ENCODE measurements at regions not wholly inside any gene's neighbourhood (a gene's known extent, or its start where the extent isn't known, plus 50 kb on each side); places are given as distances from the start of the nearest gene placed in this dataset.

- no peak overlapping the region for H3K4me3 ChIP-seq (ENCODE audit: extremely low read depth, insufficient read depth, low read length, poor library complexity, severe bottlenecking)
Observed at GRCh38 chr5:2212481-2212880, 329.8 kb upstream of the IRX4 start.

GRCh38 chr5:2208239-2208544 is 325.5 kb upstream of the IRX4 start:
- no peaks in the 10 kb centered on the region for H3K36me3 ChIP-seq (ENCODE audit: control insufficient read depth, insufficient read depth, low read length)
- WGBS, 2 experiments (ENCODE audit: insufficient coverage in 2 of 2): 8% methylated on average over 2 of the region's 5 CpGs; no CpG with 5 or more reads in 1 of the 2 experiments
- no peaks in the 10 kb centered on the region for H3K9me3 ChIP-seq (ENCODE audit: control insufficient read depth, low read length)
- H3K4me1 ChIP-seq (ENCODE audit: control insufficient read depth, insufficient read depth, low read length, poor library complexity, severe bottlenecking): no peaks in the 10 kb centered on the region
- H3K27ac ChIP-seq (ENCODE audit: low read depth, low read length, severe bottlenecking): no peak overlapping the region
- no peak overlapping the region for H3K4me3 ChIP-seq (ENCODE audit: extremely low read depth, insufficient read depth, low read length, poor library complexity, severe bottlenecking)

More at GRCh38 chr5:2212481-2212880, 329.8 kb upstream of the IRX4 start:
- H3K36me3 ChIP-seq (ENCODE audit: control insufficient read depth, insufficient read depth, low read length): no peaks in the 10 kb centered on the region
- no peaks in the 10 kb centered on the region for H3K9me3 ChIP-seq (ENCODE audit: control insufficient read depth, low read length)
- 79 to 85% methylated on average over 2 of the region's 3 CpGs for WGBS, 2 experiments (ENCODE audit: insufficient coverage in 2 of 2)
- H3K27ac ChIP-seq (ENCODE audit: low read depth, low read length, severe bottlenecking): no peak overlapping the region
- H3K4me1 ChIP-seq (ENCODE audit: control insufficient read depth, insufficient read depth, low read length, poor library complexity, severe bottlenecking): no peaks in the 10 kb centered on the region

GRCh38 chr5:2207416-2208238 is 324.9 kb upstream of the IRX4 start:
- H3K9me3 ChIP-seq (ENCODE audit: control insufficient read depth, low read length): no peaks in the 10 kb centered on the region
- H3K4me1 ChIP-seq (ENCODE audit: control insufficient read depth, insufficient read depth, low read length, poor library complexity, severe bottlenecking): no peaks in the 10 kb centered on the region
- WGBS, 2 experiments (ENCODE audit: insufficient coverage in 2 of 2): 53 to 71% methylated on average over 17 to 22 of the region's 25 CpGs
- H3K36me3 ChIP-seq (ENCODE audit: control insufficient read depth, insufficient read depth, low read length): no peaks in the 10 kb centered on the region
- no peak overlapping the region for H3K27ac ChIP-seq (ENCODE audit: low read depth, low read length, severe bottlenecking)
- H3K4me3 ChIP-seq (ENCODE audit: extremely low read depth, insufficient read depth, low read length, poor library complexity, severe bottlenecking): no peak overlapping the region

GRCh38 chr5:2207109-2207399 is 324.3 kb upstream of the IRX4 start:
- Histone ChIP-seq H3K27ac (ENCODE audit: low read depth, low read length, severe bottlenecking) (peak overlapping the region; percentile 23), H3K36me3 (ENCODE audit: control insufficient read depth, insufficient read depth, low read length) (no peaks in the 10 kb centered on the region), H3K9me3 (ENCODE audit: control insufficient read depth, low read length) (no peaks in the 10 kb centered on the region), H3K4me1 (ENCODE audit: control insufficient read depth, insufficient read depth, low read length, poor library complexity, severe bottlenecking) (no peaks in the 10 kb centered on the region), H3K4me3 (ENCODE audit: extremely low read depth, insufficient read depth, low read length, poor library complexity, severe bottlenecking) (no peak overlapping the region)
- WGBS, 2 experiments (ENCODE audit: insufficient coverage in 2 of 2): 79 to 92% methylated on average over 4 to 6 of the region's 6 CpGs

GRCh38 chr5:2206293-2207108 is 323.8 kb upstream of the IRX4 start:
- H3K36me3 ChIP-seq (ENCODE audit: control insufficient read depth, insufficient read depth, low read length): no peaks in the 10 kb centered on the region
- no peaks in the 10 kb centered on the region for H3K4me1 ChIP-seq (ENCODE audit: control insufficient read depth, insufficient read depth, low read length, poor library complexity, severe bottlenecking)
- WGBS, 2 experiments (ENCODE audit: insufficient coverage in 2 of 2): 73 to 80% methylated on average over 15 to 16 of the region's 28 CpGs
- peak overlapping the region; percentile 66 for H3K27ac ChIP-seq (ENCODE audit: low read depth, low read length, severe bottlenecking)
- H3K4me3 ChIP-seq (ENCODE audit: extremely low read depth, insufficient read depth, low read length, poor library complexity, severe bottlenecking): no peak overlapping the region
- H3K9me3 ChIP-seq (ENCODE audit: control insufficient read depth, low read length): no peaks in the 10 kb centered on the region

- Histone ChIP-seq H3K27ac (ENCODE audit: low read depth, low read length, severe bottlenecking) (peak overlapping the region; percentile 66), H3K4me3 (ENCODE audit: extremely low read depth, insufficient read depth, low read length, poor library complexity, severe bottlenecking) (no peak overlapping the region), H3K9me3 (ENCODE audit: control insufficient read depth, low read length) (no peaks in the 10 kb centered on the region), H3K4me1 (ENCODE audit: control insufficient read depth, insufficient read depth, low read length, poor library complexity, severe bottlenecking) (no peaks in the 10 kb centered on the region), H3K36me3 (ENCODE audit: control insufficient read depth, insufficient read depth, low read length) (no peaks in the 10 kb centered on the region)
- 91 to 95% methylated on average over 34 of the region's 34 CpGs for WGBS, 2 experiments (ENCODE audit: insufficient coverage in 2 of 2)
Observed at GRCh38 chr5:2205596-2206226, 323.0 kb upstream of the IRX4 start.

- WGBS, 2 experiments (ENCODE audit: insufficient coverage in 2 of 2): 88 to 90% methylated on average over 12 to 14 of the region's 14 CpGs
- Histone ChIP-seq H3K27ac (ENCODE audit: low read depth, low read length, severe bottlenecking) (no peak overlapping the region), H3K9me3 (ENCODE audit: control insufficient read depth, low read length) (no peaks in the 10 kb centered on the region), H3K4me3 (ENCODE audit: extremely low read depth, insufficient read depth, low read length, poor library complexity, severe bottlenecking) (no peak overlapping the region), H3K4me1 (ENCODE audit: control insufficient read depth, insufficient read depth, low read length, poor library complexity, severe bottlenecking) (no peaks in the 10 kb centered on the region), H3K36me3 (ENCODE audit: control insufficient read depth, insufficient read depth, low read length) (no peaks in the 10 kb centered on the region)
Observed at GRCh38 chr5:2205185-2205585, 322.5 kb upstream of the IRX4 start.

GRCh38 chr5:2204366-2205184 is 321.9 kb upstream of the IRX4 start:
- Histone ChIP-seq H3K9me3 (ENCODE audit: control insufficient read depth, low read length) (no peaks in the 10 kb centered on the region), H3K4me1 (ENCODE audit: control insufficient read depth, insufficient read depth, low read length, poor library complexity, severe bottlenecking) (no peaks in the 10 kb centered on the region), H3K4me3 (ENCODE audit: extremely low read depth, insufficient read depth, low read length, poor library complexity, severe bottlenecking) (no peak overlapping the region), H3K36me3 (ENCODE audit: control insufficient read depth, insufficient read depth, low read length) (no peaks in the 10 kb centered on the region), H3K27ac (ENCODE audit: low read depth, low read length, severe bottlenecking) (no peak overlapping the region)
- WGBS, 2 experiments (ENCODE audit: insufficient coverage in 2 of 2): 91 to 97% methylated on average over 13 to 20 of the region's 21 CpGs

GRCh38 chr5:2203774-2204173 is 321.0 kb upstream of the IRX4 start:
- Histone ChIP-seq H3K4me1 (ENCODE audit: control insufficient read depth, insufficient read depth, low read length, poor library complexity, severe bottlenecking) (no peaks in the 10 kb centered on the region), H3K9me3 (ENCODE audit: control insufficient read depth, low read length) (no peaks in the 10 kb centered on the region), H3K4me3 (ENCODE audit: extremely low read depth, insufficient read depth, low read length, poor library complexity, severe bottlenecking) (no peak overlapping the region), H3K36me3 (ENCODE audit: control insufficient read depth, insufficient read depth, low read length) (no peaks in the 10 kb centered on the region), H3K27ac (ENCODE audit: low read depth, low read length, severe bottlenecking) (no peak overlapping the region)
- WGBS, 2 experiments (ENCODE audit: insufficient coverage in 2 of 2): 57 to 67% methylated on average over 3 of the region's 3 CpGs

- no peaks in the 10 kb centered on the region for H3K9me3 ChIP-seq (ENCODE audit: control insufficient read depth, low read length)
Observed at GRCh38 chr5:2201832-2202231, 319.1 kb upstream of the IRX4 start.

More at GRCh38 chr5:2201832-2202231, 319.1 kb upstream of the IRX4 start:
- no peak overlapping the region for H3K27ac ChIP-seq (ENCODE audit: low read depth, low read length, severe bottlenecking)
- WGBS, 2 experiments (ENCODE audit: insufficient coverage in 2 of 2): 100% methylated on average over 1 to 4 of the region's 9 CpGs
- no peak overlapping the region for H3K4me3 ChIP-seq (ENCODE audit: extremely low read depth, insufficient read depth, low read length, poor library complexity, severe bottlenecking)
- no peaks in the 10 kb centered on the region for H3K4me1 ChIP-seq (ENCODE audit: control insufficient read depth, insufficient read depth, low read length, poor library complexity, severe bottlenecking)
- H3K36me3 ChIP-seq (ENCODE audit: control insufficient read depth, insufficient read depth, low read length): no peaks in the 10 kb centered on the region
